Activated CD8-positive, alpha-beta memory T cell treated with anti-CD3 and anti-CD28 coated beads, Interleukin-2, amount 10 ng/mL, durations not matched to agents 7 days and 5 days (primary cell): ENCODE measurements at regions not wholly inside any gene's neighbourhood (a gene's known extent, or its start where the extent isn't known, plus 50 kb on each side); places are given as distances from the start of the nearest gene placed in this dataset.
"Not testable (repeated sequence)": the region's sequence is repeated elsewhere in the genome, so short reads cannot be mapped to it uniquely, and the experiment has no call there.

Experiments used
- ATAC-seq: fragments of 150-1000 bp; cut with Tn5 transposase; one replicate; pipeline ENCODE4 v1.10.0; 2021; ENCODE audit warnings: moderate library complexity
- CTCF ChIA-PET: fragments of 350-600 bp; sonication (Branson Sonifier 250); formaldehyde crosslinking; loops from one replicate; lab custom pipeline; 2021; ENCODE audit warnings: antibody characterized with exemption; lab: Charles Lee
- DNase-seq: peaks from one replicate; pipeline ENCODE4 v3.0.0-alpha.2; 2020
- H3K27ac Mint-ChIP-seq: one replicate; pipeline ENCODE4 v1.8.0; 2021; ENCODE audit warnings: mild to moderate bottlenecking, mixed read lengths
- H3K27me3 Mint-ChIP-seq: one replicate; pipeline ENCODE4 v1.8.0; 2021; ENCODE audit warnings: mixed read lengths
- H3K36me3 Mint-ChIP-seq: one replicate; pipeline ENCODE4 v1.8.0; 2021; ENCODE audit warnings: mild to moderate bottlenecking, mixed read lengths
- H3K4me1 Mint-ChIP-seq: one replicate; pipeline ENCODE4 v1.8.0; 2021; ENCODE audit warnings: mixed read lengths
- H3K4me3 Mint-ChIP-seq: one replicate; pipeline ENCODE4 v1.8.0; 2021; ENCODE audit warnings: mild to moderate bottlenecking, moderate library complexity, mixed read lengths
- H3K9me3 Mint-ChIP-seq: one replicate; pipeline ENCODE4 v1.8.0; 2022; ENCODE audit warnings: low read depth, mixed read lengths

DNA sequence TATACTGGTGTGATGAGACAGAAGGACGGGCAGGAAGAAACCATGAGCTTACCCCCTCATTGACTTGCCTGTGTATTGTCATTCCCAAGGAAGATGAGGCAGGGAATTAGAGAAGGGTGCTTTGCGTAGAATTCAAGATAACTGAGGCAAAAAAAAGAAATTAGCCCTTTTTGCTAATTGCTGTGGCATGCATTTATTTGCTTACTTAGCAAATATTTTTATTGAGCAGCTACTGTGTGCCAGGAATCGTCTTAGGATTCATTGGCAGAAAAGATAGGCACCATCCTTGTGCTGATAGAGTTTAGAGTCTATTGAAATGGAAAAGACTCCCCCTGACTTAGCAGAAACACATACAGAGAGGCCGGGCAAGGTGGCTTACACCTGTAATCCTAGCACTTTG is 541.9 kb downstream of the TMEM114 start:
- Mint-ChIP-seq H3K4me1 (no peaks in the 10 kb centered on the region), H3K9me3 (peaks cover 14% of the 10 kb centered on the region), H3K4me3 (no peak overlapping the region), H3K36me3 (no peaks in the 10 kb centered on the region), H3K27me3 (no peaks in the 10 kb centered on the region), H3K27ac (no peak overlapping the region)
- ATAC-seq (no peak), DNase-seq (no peak)
- CTCF ChIA-PET, result no interaction called here

DNA sequence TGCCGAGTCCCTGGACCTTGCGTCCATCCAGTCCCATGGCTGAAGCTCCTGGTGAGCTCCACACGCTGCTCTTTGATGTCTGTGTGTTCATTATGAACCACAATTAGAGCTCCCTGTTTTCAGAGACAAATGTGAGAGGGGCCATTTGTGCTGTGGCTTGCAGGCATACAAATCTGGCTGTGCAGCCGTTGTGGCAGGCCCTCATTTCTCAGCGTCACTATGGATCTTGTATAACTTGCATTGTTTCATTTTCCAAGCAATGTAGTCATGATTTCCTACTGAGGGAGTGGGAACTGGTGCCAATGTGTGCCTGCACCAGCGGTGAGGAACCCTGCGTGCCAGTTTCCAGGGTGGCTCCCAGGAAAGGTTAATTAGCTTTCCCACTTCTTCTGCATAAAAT is 542.6 kb downstream of the TMEM114 start:
- CTCF ChIA-PET, result no interaction called here
- Mint-ChIP-seq H3K27me3 (no peaks in the 10 kb centered on the region), H3K9me3 (peaks cover 14% of the 10 kb centered on the region), H3K4me1 (no peaks in the 10 kb centered on the region), H3K27ac (no peak overlapping the region), H3K36me3 (no peaks in the 10 kb centered on the region), H3K4me3 (no peak overlapping the region)
- no peak for DNase-seq
- no peak for ATAC-seq

GRCh38 chr16:8044796-8045195 is 545.5 kb downstream of the TMEM114 start:
- Mint-ChIP-seq H3K36me3 (no peaks in the 10 kb centered on the region), H3K4me3 (no peak overlapping the region), H3K27me3 (no peaks in the 10 kb centered on the region), H3K9me3 (peaks cover 13% of the 10 kb centered on the region), H3K4me1 (no peaks in the 10 kb centered on the region), H3K27ac (no peak overlapping the region)
- DNase-seq (no peak), ATAC-seq (no peak)
- CTCF ChIA-PET, result no interaction called here

- Mint-ChIP-seq H3K27ac (no peak overlapping the region), H3K9me3 (peaks cover 12% of the 10 kb centered on the region), H3K4me1 (no peaks in the 10 kb centered on the region), H3K4me3 (no peak overlapping the region), H3K27me3 (no peaks in the 10 kb centered on the region), H3K36me3 (no peaks in the 10 kb centered on the region)
- CTCF ChIA-PET, result no interaction called here
- DNase-seq, result no peak
- no peak for ATAC-seq
Measured at GRCh38 chr16:8032406-8032805, 557.9 kb downstream of the TMEM114 start.

DNA sequence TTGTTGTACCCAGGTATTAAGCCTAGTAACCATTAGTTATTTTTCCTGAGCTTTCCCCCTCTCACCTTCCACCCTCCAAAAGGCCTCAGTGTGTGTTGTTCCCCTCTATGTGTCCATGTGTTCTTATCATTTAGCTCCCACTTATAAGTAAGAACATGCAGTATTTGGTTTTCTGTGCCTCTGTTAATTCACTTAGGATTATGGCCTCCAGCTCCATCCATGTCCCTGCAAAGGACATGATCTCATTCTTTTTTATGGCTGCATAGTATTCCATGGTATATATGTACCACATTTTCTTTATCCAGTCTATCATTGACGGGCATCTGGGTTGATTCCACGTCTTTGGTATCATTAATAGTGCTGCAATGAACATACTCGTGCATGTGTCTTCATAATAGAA is 560.3 kb downstream of the TMEM114 start:
- H3K27ac Mint-ChIP-seq, H3K27me3 Mint-ChIP-seq, DNase-seq, CTCF ChIA-PET, H3K4me1 Mint-ChIP-seq, H3K4me3 Mint-ChIP-seq, ATAC-seq, H3K36me3 Mint-ChIP-seq: not testable (repeated sequence)
- peaks cover 14% of the 10 kb centered on the region for H3K9me3 Mint-ChIP-seq

DNA sequence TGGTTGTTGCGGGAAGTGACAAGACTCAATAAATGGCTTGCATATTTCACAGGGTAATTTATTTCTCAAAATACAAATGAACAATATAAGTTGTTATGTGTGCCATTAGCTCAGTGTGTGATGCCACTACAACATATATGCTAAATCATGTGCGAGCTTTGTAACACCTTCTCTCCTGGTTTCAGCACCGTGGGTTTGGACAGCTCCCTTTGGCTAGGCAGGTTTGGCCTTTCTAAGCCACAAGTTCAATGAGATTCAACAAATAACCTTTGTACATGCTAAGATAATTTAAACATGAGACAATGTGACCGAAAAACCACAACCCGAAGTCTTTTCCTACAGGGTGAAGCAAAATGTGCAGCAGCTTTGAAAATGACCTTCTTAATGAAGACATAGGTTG is 563.9 kb downstream of the TMEM114 start:
- H3K4me1 Mint-ChIP-seq, result no peaks in the 10 kb centered on the region
- ATAC-seq (no peak), DNase-seq (no peak)
- peaks cover 16% of the 10 kb centered on the region for H3K9me3 Mint-ChIP-seq
- CTCF ChIA-PET, result no interaction called here
- no peaks in the 10 kb centered on the region for H3K27me3 Mint-ChIP-seq
- no peak overlapping the region for H3K27ac Mint-ChIP-seq
- no peaks in the 10 kb centered on the region for H3K36me3 Mint-ChIP-seq
- no peak overlapping the region for H3K4me3 Mint-ChIP-seq

DNA sequence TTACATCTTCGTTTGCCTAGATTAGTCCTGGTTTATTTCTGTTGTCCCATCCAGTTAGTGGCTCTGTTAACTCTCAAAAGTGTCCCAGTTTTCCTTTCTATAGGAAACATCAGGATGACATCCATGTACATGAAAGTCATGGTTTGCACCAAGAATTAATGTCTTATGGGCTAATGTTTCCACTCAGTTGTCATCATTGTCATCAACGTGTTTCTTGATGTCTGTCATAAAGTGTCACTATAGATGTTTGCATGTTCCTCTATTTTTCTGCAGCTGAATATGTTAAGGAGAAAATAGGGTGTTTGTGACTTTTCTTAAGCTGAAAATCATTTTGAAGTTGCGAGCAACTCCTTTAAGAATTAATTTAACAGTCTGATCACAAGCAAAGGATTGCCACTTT is 567.0 kb downstream of the TMEM114 start:
- H3K27me3 Mint-ChIP-seq, result no peaks in the 10 kb centered on the region
- H3K4me1 Mint-ChIP-seq, result no peaks in the 10 kb centered on the region
- H3K9me3 Mint-ChIP-seq, result peaks cover 10% of the 10 kb centered on the region
- ATAC-seq (no peak), DNase-seq (no peak)
- H3K36me3 Mint-ChIP-seq, result no peaks in the 10 kb centered on the region
- no peak overlapping the region for H3K27ac Mint-ChIP-seq
- CTCF ChIA-PET, result no interaction called here
- H3K4me3 Mint-ChIP-seq, result no peak overlapping the region

GRCh38 chr16:8005096-8005860 is 585.0 kb downstream of the TMEM114 start:
- ATAC-seq (no peak), DNase-seq (no peak)
- no peaks in the 10 kb centered on the region for H3K36me3 Mint-ChIP-seq
- CTCF ChIA-PET, result no interaction called here
- H3K4me3 Mint-ChIP-seq, result no peak overlapping the region
- H3K27me3 Mint-ChIP-seq, result no peaks in the 10 kb centered on the region
- H3K4me1 Mint-ChIP-seq, result no peaks in the 10 kb centered on the region
- peaks cover 28% of the 10 kb centered on the region for H3K9me3 Mint-ChIP-seq
- H3K27ac Mint-ChIP-seq, result no peak overlapping the region

DNA sequence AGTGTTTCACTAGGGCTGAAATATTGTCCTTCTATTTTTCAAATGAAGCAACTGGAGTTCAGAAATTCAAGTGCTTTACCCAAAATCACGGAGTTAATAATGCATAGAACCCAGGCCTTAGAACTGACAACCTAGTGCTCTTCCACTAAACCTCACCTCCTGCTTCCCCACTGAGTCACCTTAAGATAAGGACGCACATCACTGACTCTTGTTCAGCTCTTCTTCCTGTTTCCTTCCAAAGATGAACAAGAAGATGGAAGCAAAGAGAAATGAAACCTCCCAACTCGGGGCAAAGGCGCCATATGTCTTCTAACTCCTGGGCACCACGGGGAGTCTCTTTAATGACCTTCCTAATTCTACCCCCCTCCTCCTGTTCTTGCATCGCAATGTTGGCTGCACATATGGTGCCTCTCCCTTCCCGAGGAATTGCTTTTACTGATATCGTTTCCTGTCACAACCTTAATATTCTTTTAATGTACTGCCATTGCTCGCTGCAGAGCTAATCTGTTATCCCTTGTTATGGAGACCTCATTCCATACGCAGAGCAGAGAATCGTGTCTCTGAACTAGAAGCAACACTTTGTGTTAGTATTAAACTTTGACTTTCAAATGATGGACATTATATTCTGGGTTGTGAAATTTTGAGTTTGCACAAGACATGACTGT is 591.4 kb downstream of the TMEM114 start:
- Mint-ChIP-seq H3K4me1 (no peaks in the 10 kb centered on the region), H3K9me3 (peaks cover 30% of the 10 kb centered on the region), H3K27ac (no peak overlapping the region), H3K36me3 (no peaks in the 10 kb centered on the region), H3K4me3 (no peak overlapping the region), H3K27me3 (no peaks in the 10 kb centered on the region)
- CTCF ChIA-PET, result no interaction called here
- ATAC-seq (no peak), DNase-seq (no peak)

DNA sequence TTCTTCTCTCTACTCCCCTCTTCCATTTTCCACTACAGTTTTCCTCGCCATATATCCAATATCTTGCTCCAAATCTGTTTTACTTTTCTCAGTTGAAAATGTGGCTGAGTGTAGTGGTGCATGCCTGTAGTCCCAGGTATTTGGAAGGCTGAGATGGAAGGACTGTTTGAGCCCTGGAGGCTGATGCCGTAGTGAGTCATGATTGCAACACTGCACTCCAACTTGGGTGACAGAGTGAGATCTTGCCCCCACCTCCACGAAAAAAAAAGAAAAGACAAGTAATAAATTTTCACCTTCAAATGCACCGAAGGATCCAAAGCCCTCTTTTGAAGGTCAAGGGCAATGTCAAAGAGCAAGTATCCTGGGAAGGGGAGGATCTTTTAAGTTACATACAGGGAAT is 592.3 kb downstream of the TMEM114 start:
- H3K9me3 Mint-ChIP-seq, result peaks cover 31% of the 10 kb centered on the region
- CTCF ChIA-PET, result no interaction called here
- no peaks in the 10 kb centered on the region for H3K4me1 Mint-ChIP-seq
- H3K27me3 Mint-ChIP-seq, result no peaks in the 10 kb centered on the region
- ATAC-seq (no peak), DNase-seq (no peak)
- H3K36me3 Mint-ChIP-seq, result no peaks in the 10 kb centered on the region
- H3K27ac Mint-ChIP-seq, result no peak overlapping the region
- H3K4me3 Mint-ChIP-seq, result no peak overlapping the region

DNA sequence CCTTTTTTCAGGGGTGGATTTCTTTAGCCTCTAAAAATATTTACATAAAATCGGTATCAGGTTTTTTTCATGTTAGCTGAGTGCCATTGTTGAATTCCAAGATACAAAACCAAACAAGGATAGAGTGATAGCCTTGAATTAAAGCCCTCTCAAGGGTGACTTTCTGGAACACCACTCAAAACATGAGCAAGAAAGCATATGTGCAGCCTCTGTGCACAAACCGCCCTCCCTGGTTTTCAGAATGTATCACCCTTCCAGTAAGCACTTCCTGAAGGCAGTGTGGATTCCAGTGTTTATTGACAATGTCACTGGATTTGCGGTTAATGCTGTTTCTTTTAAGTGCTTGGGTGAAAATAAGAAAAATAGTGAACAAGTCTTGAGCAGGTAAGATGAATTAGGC is 597.7 kb downstream of the TMEM114 start:
- H3K36me3 Mint-ChIP-seq, result no peaks in the 10 kb centered on the region
- no peak overlapping the region for H3K27ac Mint-ChIP-seq
- no peaks in the 10 kb centered on the region for H3K4me1 Mint-ChIP-seq
- no peak for ATAC-seq
- peaks cover 23% of the 10 kb centered on the region for H3K9me3 Mint-ChIP-seq
- H3K27me3 Mint-ChIP-seq, result no peaks in the 10 kb centered on the region
- no peak for DNase-seq
- CTCF ChIA-PET, result no interaction called here
- no peak overlapping the region for H3K4me3 Mint-ChIP-seq

GRCh38 chr16:7990626-7991260 is 599.6 kb downstream of the TMEM114 start:
- H3K27ac Mint-ChIP-seq, result no peak overlapping the region
- H3K4me3 Mint-ChIP-seq, result no peak overlapping the region
- H3K36me3 Mint-ChIP-seq, result no peaks in the 10 kb centered on the region
- CTCF ChIA-PET, result no interaction called here
- no peaks in the 10 kb centered on the region for H3K4me1 Mint-ChIP-seq
- no peak for DNase-seq
- H3K9me3 Mint-ChIP-seq, result peaks cover 22% of the 10 kb centered on the region
- ATAC-seq, result no peak
- no peaks in the 10 kb centered on the region for H3K27me3 Mint-ChIP-seq

DNA sequence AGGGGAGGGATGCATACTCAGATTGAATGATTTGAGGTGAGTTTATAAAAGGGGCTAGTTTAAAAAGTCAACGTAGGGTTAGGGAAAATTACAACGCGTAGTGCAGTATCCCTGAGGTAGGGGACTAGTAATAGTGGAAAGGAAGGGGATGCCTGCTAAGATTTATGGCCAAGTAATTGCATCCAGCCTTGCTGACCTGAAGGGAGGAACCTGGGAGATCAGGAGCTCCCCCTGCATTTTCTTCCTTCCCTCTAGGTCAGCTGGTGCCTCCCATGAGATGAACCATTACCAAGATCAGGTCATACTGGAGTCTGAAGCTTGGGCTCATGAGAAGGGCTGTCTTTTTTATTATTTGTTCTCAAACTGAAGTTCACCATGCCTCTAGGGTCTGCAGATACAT is 606.6 kb downstream of the TMEM114 start:
- H3K27ac Mint-ChIP-seq, result no peak overlapping the region
- ATAC-seq, result no peak
- CTCF ChIA-PET, result no interaction called here
- H3K27me3 Mint-ChIP-seq, result no peaks in the 10 kb centered on the region
- no peak overlapping the region for H3K4me3 Mint-ChIP-seq
- no peak for DNase-seq
- H3K4me1 Mint-ChIP-seq, result no peaks in the 10 kb centered on the region
- no peaks in the 10 kb centered on the region for H3K36me3 Mint-ChIP-seq
- H3K9me3 Mint-ChIP-seq, result peaks cover 8% of the 10 kb centered on the region

DNA sequence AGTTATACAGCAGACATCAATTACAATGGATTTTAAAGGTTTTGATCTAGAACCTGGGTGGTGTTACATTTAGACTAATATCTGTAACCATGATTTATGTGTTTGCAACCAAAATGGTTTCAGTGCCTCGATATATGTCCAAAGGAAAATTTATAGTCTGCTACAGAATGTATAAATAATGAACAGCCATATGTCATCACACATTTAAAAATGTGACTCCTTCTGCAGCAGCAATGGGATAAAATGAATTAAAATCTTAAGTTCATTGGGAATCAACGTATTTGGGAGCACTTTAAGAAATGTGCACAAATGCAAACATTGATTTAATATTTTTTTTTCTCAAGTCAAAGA is 610.2 kb downstream of the TMEM114 start:
- Mint-ChIP-seq H3K36me3 (no peaks in the 10 kb centered on the region), H3K4me1 (no peaks in the 10 kb centered on the region), H3K27me3 (no peaks in the 10 kb centered on the region), H3K27ac (no peak overlapping the region), H3K9me3 (peaks cover 5% of the 10 kb centered on the region), H3K4me3 (no peak overlapping the region)
- CTCF ChIA-PET, result no interaction called here
- no peak for ATAC-seq
- no peak for DNase-seq
